GM12878 (cell line): ENCODE measurements at regions not wholly inside any gene's neighbourhood (a gene's known extent, or its start where the extent isn't known, plus 50 kb on each side); places are given as distances from the start of the nearest gene placed in this dataset.

ENCODE experiments used
- ATAC-seq: fragments of 200-7000 bp; cut with Tn5 transposase; 3 replicates; pipeline ENCODE4 v1.9.1; 2020; ENCODE audit warnings: mild to moderate bottlenecking, moderate library complexity
- BruUV-seq: library from RNA; stranded (reverse); fragments of 400-500 nt; replicated peaks from 2 replicates; lab custom pipeline; 2021; lab: Mats Ljungman, UMichigan
- CTCF ChIA-PET: fragments of 300-600 bp; sonication (Branson Sonifier 250); formaldehyde crosslinking; extraction: SDS; loops from one replicate; lab custom pipeline; 2021; ENCODE audit warnings: inconsistent platforms; lab: Yijun Ruan, JAX
- POLR2A ChIA-PET: fragments of 350-600 bp; formaldehyde crosslinking; extraction: SDS; loops from one replicate; lab custom pipeline; 2021; ENCODE audit warnings: inconsistent platforms; lab: Charles Lee
- RAD21 ChIA-PET: fragments of 300-600 bp; sonication (Branson Sonifier 250); formaldehyde crosslinking; loops from one replicate; lab custom pipeline; 2023; ENCODE audit warnings: antibody characterized with exemption; ENCODE audit not compliant: unreplicated experiment; lab: Charles Lee
- SMC1A ChIA-PET: fragments of 300-600 bp; sonication (Branson Sonifier 250); formaldehyde crosslinking; loops from one replicate; lab custom pipeline; 2023; ENCODE audit not compliant: unreplicated experiment, uncharacterized antibody; lab: Charles Lee
- DNase-seq: peaks from one replicate; pipeline ENCODE4 v3.0.0-alpha.2; 2011; ENCODE audit warnings: low read depth, low spot score
- FAIRE-seq: peaks from 3 replicates; lab custom pipeline; 2011; peaks lifted over from hg19 to GRCh38; lab: Jason Lieb, UNC
- H2AFZ ChIP-seq: 2 replicates; pipeline ENCODE4 v1.6.0; 2011; ENCODE audit warnings: low read depth, low read length, control low read depth; ENCODE audit not compliant: control insufficient read depth
- H3K27ac ChIP-seq: 2 replicates; pipeline ENCODE4 v1.5.1; 2011; ENCODE audit warnings: control low read depth; ENCODE audit not compliant: control insufficient read depth, insufficient read depth
- H3K27me3 ChIP-seq, 2 experiments: replicated peaks in 1 of 2; 2 replicates each; pipeline versions ENCODE4 v1.6.0 to v1.6.1; 2011; ENCODE audit warnings: low read length in 1 of 2; ENCODE audit not compliant: control insufficient read depth in 2 of 2, insufficient read depth in 2 of 2
- H3K36me3 ChIP-seq, 2 experiments: 2 replicates each; pipeline ENCODE4 v1.5.1; 2011; ENCODE audit warnings: low read length in 1 of 2; ENCODE audit not compliant: control insufficient read depth in 2 of 2, insufficient read depth in 2 of 2
- H3K4me1 ChIP-seq: 2 replicates; pipeline ENCODE4 v1.6.1; 2011; ENCODE audit warnings: mild to moderate bottlenecking, low read length, moderate library complexity, mixed read lengths; ENCODE audit not compliant: control insufficient read depth, insufficient read depth
- H3K4me2 ChIP-seq: 2 replicates; pipeline ENCODE4 v1.6.0; 2011; ENCODE audit warnings: control low read depth; ENCODE audit not compliant: control insufficient read depth, insufficient read depth
- H3K4me3 ChIP-seq: fragments of 200-600 bp; sonication (generic); 2 replicates; pipeline ENCODE4 v1.5.1; 2016
- H3K79me2 ChIP-seq: 2 replicates; pipeline ENCODE4 v1.6.0; 2011; ENCODE audit warnings: low read length; ENCODE audit not compliant: control insufficient read depth, insufficient read depth
- H3K9ac ChIP-seq: 2 replicates; pipeline ENCODE4 v1.8.0; 2011; ENCODE audit warnings: low read length, control low read depth, mixed read lengths; ENCODE audit not compliant: control insufficient read depth, insufficient read depth
- H3K9me3 ChIP-seq: replicated peaks from 3 replicates; pipeline ENCODE4 v1.5.1; 2011; ENCODE audit warnings: mild to moderate bottlenecking, low read length; ENCODE audit not compliant: control insufficient read depth, insufficient read depth
- H4K20me1 ChIP-seq: 2 replicates; pipeline ENCODE4 v1.6.0; 2011; ENCODE audit not compliant: control insufficient read depth, insufficient read depth
- BRCA1 ChIP-seq: IDR thresholded peaks from 2 replicates; pipeline ENCODE4 v1.6.1; 2011; ENCODE audit warnings: low read depth, low read length, improper control_type of control experiment
- CUX1 ChIP-seq: IDR thresholded peaks from 2 replicates; pipeline ENCODE4 v1.6.1; 2012; ENCODE audit warnings: improper control_type of control experiment, low read depth, low read length; ENCODE audit not compliant: insufficient replicate concordance
- EED ChIP-seq: sonication (generic); IDR thresholded peaks from 2 replicates; pipeline ENCODE4 v1.6.1; 2016; ENCODE audit warnings: antibody characterized with exemption, low read depth
- IKZF1 ChIP-seq: fragments of 450-650 bp; conservative IDR thresholded peaks from 2 replicates; pipeline ENCODE4 v1.6.1; 2017; ENCODE audit warnings: antibody characterized with exemption, mild to moderate bottlenecking
- IKZF2 ChIP-seq, 2 experiments: fragments of 450-650 bp; IDR thresholded peaks; 2 replicates each; pipeline ENCODE4 v1.6.1; 2017; ENCODE audit warnings: mild to moderate bottlenecking in 2 of 2, moderate library complexity in 2 of 2
- KDM1A ChIP-seq: fragments of 200-600 bp; sonication (generic); IDR thresholded peaks from 2 replicates; pipeline ENCODE4 v1.6.1; 2016; ENCODE audit warnings: borderline replicate concordance
- MTA3 ChIP-seq: IDR thresholded peaks from 2 replicates; pipeline ENCODE4 v1.6.1; 2012; ENCODE audit warnings: low read length, inconsistent platforms, borderline replicate concordance
- RELA ChIP-seq: fragments of 450-650 bp; IDR thresholded peaks from 2 replicates; pipeline ENCODE4 v1.8.0; 2014; ENCODE audit warnings: borderline replicate concordance; ENCODE audit not compliant: partially characterized antibody
- RUNX3 ChIP-seq: IDR thresholded peaks from 2 replicates; pipeline ENCODE4 v1.6.1; 2012; ENCODE audit warnings: low read length, inconsistent platforms
- TCF12 ChIP-seq: IDR thresholded peaks from 2 replicates; pipeline ENCODE4 v1.6.1; 2011; ENCODE audit warnings: low read depth, mild to moderate bottlenecking, low read length
- ZBTB11 ChIP-seq: fragments of 450-650 bp; formaldehyde crosslinking; IDR thresholded peaks from 2 replicates; pipeline ENCODE4 v1.5.0; 2022; ENCODE audit warnings: mild to moderate bottlenecking, missing genetic modification characterization
- WGBS: methylation state at CpG from one replicate; pipeline ENCODE4 v1.1.6; 2016; ENCODE audit warnings: low lambda C conversion rate; ENCODE audit not compliant: insufficient replicate concordance, insufficient coverage; ENCODE audit errors: missing lambda C conversion rate; 5-methylcytosine and 5-hydroxymethylcytosine counted together
- in situ Hi-C: fragments of 300-500 bp; cut with MboI; formaldehyde crosslinking; loops from 9 replicates; pipeline ENCODE4 v1.14.3; 2018; ENCODE audit warnings: mixed read lengths
- intact Hi-C: fragments of 100-400 bp; cut with micrococcal nuclease; formaldehyde crosslinking; loops from one replicate; pipeline ENCODE4 v1.14.2; 2022; ENCODE audit not compliant: unreplicated experiment

DNA sequence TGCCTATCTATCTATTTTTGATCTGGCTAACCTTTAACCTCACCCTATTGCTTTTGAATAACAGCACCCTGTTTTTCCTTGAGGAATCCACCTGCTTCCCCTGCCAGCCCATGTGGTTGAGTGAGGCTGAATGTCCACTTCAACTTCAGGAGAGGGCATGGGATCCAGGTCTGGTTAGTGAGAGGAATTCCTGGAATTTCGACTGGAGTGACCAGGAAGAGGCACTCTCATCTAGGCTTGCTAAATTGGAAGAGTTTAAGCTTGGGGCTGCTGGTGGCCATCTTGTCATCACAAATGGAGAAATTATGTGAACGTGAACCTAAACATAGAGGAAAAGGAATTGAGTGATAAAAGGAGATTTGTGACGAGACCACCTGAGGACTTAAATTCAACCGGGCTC lies 322.1 kb downstream of the OSTF1 start:
- TF ChIP-seq IKZF2 (IDR thresholded peaks at IDR 0.05) (no peak), IKZF1 (no peak), CUX1 (no peak), MTA3 (no peak), ZBTB11 (no peak), RELA (no peak), BRCA1 (no peak), TCF12 (no peak), EED (no peak), KDM1A (no peak), RUNX3 (no peak)
- RAD21 ChIA-PET, result no interaction called here
- intact Hi-C loops, result no loop called here

More for the DNA sequence above, 322.1 kb downstream of the OSTF1 start:
- DNase-seq, result no peak
- FAIRE-seq, result no peak
- ChIA-PET SMC1A (no interaction called here), CTCF (interaction anchor here (0.6 kb wide), 1 partner anchor 507 kb away, joined by 3 read pairs; no protein-coding TSS in a partner anchor), POLR2A (no interaction called here)
- no peaks in the 10 kb centered on the region for H3K36me3 ChIP-seq
- no peaks in the 10 kb centered on the region for H3K79me2 ChIP-seq
- no peaks in the 10 kb centered on the region for H3K9me3 ChIP-seq
- H3K27ac ChIP-seq, result no peak overlapping the region
- in situ Hi-C loops, result no loop called here
- H3K27me3 ChIP-seq, result no peaks in the 10 kb centered on the region
- BruUV-seq, result no TSS peak
- H3K9ac ChIP-seq, result no peak overlapping the region
- ATAC-seq, result no peak
- H3K4me2 ChIP-seq, result no peak overlapping the region
- no peak overlapping the region for H2AFZ ChIP-seq
- H4K20me1 ChIP-seq, result no peaks in the 10 kb centered on the region
- H3K4me1 ChIP-seq, result no peaks in the 10 kb centered on the region
- H3K4me3 ChIP-seq, result no peak overlapping the region
- WGBS, result 0% methylated on average over 4 of the region's 4 CpGs
